ENCODE measurements at regions not wholly inside any gene's neighbourhood (a gene's known extent, or its start where the extent isn't known, plus 50 kb on each side); places are given as distances from the start of the nearest gene placed in this dataset.

DNA sequence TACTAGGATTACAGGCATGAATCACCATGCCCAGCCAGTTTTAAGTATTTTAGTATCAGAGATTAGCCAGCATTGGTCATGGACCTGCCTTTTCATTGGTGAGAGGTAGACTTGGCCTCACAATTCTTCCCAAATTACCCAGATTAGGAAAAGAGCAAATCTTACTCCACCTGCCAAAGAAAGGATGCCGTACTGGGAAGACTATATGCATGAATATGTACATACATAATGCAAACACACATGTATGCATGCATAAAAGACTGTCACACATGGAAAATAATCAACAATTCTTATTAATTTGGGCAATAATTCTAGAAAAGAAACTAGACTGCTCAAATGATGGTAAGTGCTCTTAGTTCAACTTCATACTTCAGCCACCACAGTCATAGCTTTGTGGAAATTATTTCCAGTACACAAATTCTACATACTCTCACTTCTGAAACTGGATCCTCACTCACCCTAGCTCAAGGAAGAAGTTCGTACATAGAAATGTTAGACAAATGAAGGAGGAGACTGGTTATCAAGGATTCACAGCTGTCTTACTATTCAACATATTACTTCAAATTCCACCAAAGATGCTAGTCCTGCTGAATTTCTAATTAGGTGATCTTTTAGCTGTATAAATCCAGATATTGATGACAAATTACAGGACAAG lies 73.7 kb downstream of the MINAR2 start:
- no peak for DNase-seq (ENCODE audit: low read depth)

DNA sequence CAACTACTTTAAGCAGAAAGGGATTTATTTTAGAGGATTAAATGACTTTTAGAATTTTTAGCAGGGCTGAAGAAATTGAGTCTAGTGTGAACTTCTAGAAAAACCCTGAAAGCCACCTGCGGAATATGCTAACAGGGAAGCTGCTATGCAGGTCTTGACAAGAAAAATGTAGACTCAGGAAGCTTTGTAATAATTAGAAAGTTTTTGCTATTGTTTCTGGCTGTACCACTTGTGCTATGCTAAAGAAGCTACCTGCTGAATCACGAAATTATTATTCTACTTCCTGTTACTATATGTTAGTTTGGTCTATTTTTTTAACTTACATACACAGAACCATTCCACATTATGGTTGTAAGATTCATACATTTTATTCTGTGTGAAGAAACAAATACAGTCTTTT lies 74.0 kb upstream of the CHSY3 start:
- DNase-seq (ENCODE audit: low read depth), result no peak

DNA sequence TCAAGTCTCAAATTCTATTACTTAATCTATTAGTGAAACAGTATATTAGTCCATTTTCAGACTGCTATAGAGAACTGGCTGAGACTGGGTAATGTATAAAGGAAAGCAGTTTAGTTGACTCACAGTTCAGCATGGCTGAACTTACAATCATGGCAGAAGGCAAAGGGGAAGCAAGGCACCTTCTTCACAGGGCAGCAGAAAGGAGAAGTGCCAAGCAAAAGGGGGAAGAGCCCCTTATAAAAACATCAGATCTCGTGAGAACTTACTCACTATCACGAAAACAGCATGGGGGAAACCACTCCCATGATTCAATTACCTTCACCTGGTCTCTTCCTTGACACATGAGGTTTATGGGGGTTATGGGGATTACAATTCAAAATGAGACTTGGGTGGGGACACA lies 67.9 kb upstream of the CHSY3 start:
- DNase-seq (ENCODE audit: low read depth), result no peak

DNA sequence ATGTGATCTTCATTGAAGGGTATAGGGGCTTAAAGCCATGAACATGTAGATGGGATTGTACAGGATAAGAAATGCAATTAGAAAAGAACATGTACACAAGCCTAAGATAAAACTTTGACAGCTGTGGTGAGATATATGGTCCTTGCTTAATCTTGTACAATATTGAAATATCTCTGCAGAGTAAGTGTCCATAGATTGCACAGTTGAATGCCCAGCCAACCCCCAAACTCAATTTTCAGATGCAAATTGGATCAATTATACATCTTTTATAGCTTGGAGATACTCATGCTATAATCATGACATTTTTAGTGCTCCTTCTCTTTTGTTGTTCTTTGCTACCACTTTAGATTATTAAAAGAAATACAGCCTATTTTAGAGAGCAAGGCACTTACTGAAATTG lies 59.5 kb upstream of the CHSY3 start:
- no peak for DNase-seq (ENCODE audit: low read depth)

- peak; percentile 55 for DNase-seq (ENCODE audit: low read depth)
Observed at GRCh38 chr5:129852747-129853352, 51.4 kb upstream of the CHSY3 start.

DNA sequence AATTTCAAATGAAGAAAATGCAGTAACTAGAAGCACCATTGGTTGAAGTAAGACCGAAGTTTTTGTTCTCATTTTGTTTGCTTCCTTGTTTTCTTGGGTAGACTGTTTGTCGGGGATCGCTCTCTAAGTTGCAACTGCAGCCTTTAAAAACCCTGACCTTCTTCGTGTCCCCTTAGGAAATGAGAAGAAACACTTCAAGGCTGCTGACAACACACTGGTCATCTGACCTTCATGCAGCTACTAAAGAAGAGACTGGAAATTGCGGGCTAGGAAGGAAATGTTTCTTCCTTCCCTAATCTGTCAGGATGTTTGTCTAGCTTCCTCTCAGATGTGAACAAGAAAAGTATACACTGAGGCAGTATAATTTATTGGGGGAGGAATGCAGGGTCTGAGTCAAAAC lies 50.7 kb upstream of the CHSY3 start:
- no peak for DNase-seq (ENCODE audit: low read depth)

Measured in stimulated activated CD8-positive, alpha-beta memory T cell treated with anti-CD3 and anti-CD28 coated beads, Interleukin-7, amount 100 ng/mL, for 24 hours (primary cell).